Fibroblast of gingiva (primary cell): ENCODE measurements at regions not wholly inside any gene's neighbourhood (a gene's known extent, or its start where the extent isn't known, plus 50 kb on each side); places are given as distances from the start of the nearest gene placed in this dataset.
"Not testable (repeated sequence)": the region's sequence is repeated elsewhere in the genome, so short reads cannot be mapped to it uniquely, and the experiment has no call there.

ENCODE experiments used
- DNase-seq: peaks from one replicate; pipeline ENCODE4 v3.0.0-alpha.2; 2011; ENCODE audit warnings: low read depth

- DNase-seq: no peak
Measured at GRCh38 chr3:104935613-104936012, 431.1 kb upstream of the ALCAM start.

GRCh38 chr3:104939196-104939595 is 427.5 kb upstream of the ALCAM start:
- DNase-seq: no peak

DNA sequence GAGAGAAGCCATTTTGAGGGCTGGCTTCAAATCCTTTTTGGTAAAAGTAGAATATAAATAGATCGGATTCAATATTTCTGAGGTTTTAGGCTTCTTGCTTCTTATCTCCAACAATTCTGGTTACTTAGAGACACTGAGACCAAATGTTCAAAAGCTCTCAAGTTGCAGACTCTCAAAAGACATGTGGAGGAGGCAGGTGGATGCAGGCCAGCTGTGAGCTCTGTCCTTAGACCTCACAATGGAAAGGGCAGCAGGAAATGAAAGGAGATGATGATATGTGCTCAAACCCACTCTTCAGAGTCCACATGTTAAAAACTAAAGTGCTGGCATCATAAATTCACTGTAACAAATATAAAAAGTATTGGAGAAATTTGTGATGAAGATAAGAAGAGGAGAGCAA is 424.9 kb upstream of the ALCAM start:
- DNase-seq: no peak

- no peak for DNase-seq
Measured at GRCh38 chr3:104943974-104944373, 422.7 kb upstream of the ALCAM start.

DNA sequence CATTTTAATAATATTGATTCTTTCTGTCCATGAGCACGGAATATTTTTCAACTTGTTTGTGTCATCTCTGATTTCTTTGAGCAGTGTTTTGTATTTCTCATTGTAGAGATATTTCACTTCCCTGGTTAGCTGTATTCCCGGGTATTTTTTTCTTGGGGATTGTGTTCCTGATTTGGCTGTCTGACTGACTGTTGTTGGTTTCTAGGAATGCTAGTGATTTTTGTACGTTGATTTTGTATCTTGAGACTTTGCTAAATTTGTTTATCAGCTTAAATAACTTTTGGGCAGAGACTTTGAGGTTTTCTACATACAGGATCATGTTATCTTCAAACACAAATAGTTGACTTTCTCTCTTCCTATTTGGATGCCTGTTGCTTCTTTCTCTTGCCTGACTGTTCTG is 418.8 kb upstream of the ALCAM start:
- DNase-seq: peak; percentile 79

- DNase-seq: not testable (repeated sequence)
Measured at GRCh38 chr3:104949810-104950209, 416.9 kb upstream of the ALCAM start.

GRCh38 chr3:104951426-104951825 is 415.3 kb upstream of the ALCAM start:
- DNase-seq: peak; percentile 82

- DNase-seq: peak; percentile 95
Measured at GRCh38 chr3:104952146-104952972, 414.4 kb upstream of the ALCAM start.

DNA sequence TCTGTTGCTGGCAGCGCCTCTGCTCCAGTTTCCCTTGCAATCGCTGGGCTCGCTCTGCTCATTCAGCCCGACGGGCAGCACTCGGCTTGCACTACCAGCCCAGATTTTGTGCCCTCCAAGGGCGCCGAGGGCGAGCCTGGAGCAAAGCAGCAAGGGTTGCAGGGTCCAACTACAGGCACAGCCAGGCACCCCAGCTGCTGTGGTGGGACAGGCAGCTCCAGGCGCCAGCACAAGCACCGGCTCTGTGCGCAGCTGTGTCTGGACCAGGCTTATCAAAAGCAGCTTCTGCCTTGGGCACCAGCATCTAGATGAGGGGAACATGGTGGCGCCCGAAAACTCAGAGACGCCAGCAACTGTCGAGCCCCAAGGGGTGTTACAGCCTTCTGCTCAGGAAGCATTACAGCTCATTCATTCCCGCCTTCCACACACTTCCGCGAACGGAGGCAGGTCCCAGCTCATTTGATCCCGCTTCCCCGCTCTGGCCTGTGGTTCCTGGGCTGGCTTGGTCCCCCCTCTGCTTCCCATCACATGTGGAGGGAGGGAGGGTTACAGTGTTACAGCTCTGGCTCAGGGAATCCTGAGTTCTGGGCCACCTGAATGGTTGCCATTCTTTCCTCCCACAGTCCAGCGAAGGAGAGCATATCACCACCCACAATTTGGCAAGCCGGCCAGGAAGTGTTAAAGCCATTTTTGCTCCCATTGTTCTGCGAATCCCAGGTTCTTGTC is 409.9 kb upstream of the ALCAM start:
- no peak for DNase-seq

DNA sequence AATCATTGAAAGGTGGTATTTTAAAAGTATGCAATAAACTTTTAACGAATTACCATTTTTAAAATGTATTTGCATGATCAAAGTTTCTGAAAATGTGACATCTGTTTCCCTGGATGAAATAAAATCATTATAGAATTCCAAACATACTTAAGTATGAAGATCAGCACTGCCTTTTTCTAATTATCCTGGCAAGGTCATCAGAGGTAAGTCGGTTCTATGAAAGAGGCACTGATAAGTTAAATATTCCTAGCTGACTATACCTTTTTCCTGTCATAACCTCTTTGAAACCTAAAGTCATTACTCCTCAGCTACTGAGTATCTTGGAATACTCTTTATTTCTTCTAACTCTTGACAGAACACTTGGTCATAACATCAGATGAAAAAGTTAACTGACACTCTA is 406.1 kb upstream of the ALCAM start:
- no peak for DNase-seq

DNA sequence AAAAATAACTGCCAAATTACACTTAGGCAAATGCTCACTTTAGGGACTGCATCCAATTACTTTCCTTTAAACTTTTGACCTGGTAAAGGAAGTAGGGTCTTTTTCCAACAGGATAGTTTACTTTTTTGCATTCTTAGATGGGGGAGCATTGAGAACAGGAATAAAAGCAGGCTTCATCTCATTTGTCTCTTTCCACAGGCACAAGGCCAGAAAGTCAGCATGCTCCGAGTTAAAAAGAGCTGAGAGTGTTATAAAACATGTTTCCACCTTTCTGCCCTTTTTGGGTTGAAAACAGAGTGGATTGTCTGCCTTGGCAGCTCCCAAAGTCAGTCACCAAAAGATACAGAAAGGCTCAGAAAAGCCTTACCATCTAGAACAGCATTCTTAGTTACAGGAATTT is 404.9 kb upstream of the ALCAM start:
- no peak for DNase-seq

- no peak for DNase-seq
Measured at GRCh38 chr3:104974316-104974715, 392.4 kb upstream of the ALCAM start.

GRCh38 chr3:104977719-104978118 is 389.0 kb upstream of the ALCAM start:
- DNase-seq: no peak

DNA sequence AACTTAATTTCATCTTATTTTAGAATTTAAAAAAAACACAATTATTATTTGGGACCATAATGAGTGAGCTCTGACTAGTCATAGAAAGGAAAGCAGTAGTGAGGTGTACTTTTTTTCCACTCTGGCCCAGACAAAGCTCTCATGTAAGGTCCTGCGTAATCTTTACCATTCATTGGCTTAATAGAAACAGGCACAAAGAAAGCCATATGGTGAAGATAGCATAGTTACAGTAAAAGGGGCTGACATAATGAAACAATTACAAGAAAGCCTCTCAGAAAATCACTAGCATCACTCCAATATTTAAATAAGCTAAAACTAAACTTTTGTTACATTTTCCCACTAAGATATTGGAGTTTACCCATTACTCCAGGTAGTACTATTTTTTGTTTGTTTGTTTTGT is 384.6 kb upstream of the ALCAM start:
- DNase-seq: no peak

DNA sequence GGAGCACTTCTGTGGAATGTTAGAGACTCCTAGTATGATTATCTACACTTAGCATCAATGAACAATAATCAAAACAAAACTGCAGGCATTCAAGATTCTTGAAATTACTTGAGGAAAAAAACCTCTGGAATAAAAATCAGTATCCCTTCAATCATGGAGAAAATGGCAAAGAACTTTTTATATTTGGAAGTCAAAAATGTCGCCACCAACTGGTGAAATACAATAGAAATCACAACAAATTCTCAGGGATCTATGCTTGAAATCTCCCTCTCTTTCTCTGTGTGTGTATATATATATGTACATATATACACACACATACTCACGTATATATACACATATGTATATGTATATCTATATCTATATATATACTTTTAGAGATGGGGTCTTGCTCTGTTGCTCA is 378.9 kb upstream of the ALCAM start:
- no peak for DNase-seq

GRCh38 chr3:104988496-104988895 is 378.2 kb upstream of the ALCAM start:
- no peak for DNase-seq

- DNase-seq: no peak
Measured at GRCh38 chr3:104989878-104990277, 376.8 kb upstream of the ALCAM start.

DNA sequence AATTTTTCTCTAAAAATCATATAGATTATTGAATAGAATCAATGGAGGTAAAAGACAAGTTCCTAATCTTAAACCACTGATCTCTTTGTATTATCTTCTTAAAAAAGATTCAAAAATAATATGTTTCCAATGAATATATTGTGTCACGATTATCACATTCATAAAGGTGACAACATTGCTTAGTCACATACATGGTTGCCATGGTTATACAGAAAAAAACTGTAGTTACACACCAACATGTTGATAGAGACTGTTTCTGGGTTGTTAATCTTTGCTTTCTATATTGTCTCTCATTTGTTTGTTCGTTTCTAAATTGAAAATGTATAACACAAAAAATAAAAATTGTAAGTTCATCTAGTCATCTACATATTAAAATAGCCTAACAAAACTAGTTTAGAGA is 376.0 kb upstream of the ALCAM start:
- DNase-seq: no peak

DNA sequence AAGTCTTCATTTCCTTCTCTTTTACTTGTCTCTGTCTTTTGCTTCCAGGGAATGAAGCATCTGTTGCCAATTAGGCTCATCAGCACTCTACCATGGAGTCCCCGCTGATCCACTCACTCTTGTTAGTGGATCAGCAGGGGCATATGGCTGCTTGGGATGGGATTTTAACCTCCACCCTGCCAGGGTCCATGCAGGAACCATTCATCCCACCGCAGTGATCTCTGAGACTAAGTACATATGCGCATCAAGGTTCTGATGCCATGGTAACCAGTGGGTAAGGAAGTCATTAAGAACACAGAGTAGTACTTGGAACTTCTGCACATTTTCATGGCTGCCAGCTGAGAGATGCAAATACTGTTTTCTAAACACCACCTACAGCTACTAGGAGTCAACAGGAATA is 374.0 kb upstream of the ALCAM start:
- DNase-seq: no peak

GRCh38 chr3:105006164-105006563 is 360.5 kb upstream of the ALCAM start:
- no peak for DNase-seq

- no peak for DNase-seq
Measured at GRCh38 chr3:105013657-105014056, 353.1 kb upstream of the ALCAM start.

GRCh38 chr3:105014631-105015030 is 352.1 kb upstream of the ALCAM start:
- peak; percentile 75 for DNase-seq

DNA sequence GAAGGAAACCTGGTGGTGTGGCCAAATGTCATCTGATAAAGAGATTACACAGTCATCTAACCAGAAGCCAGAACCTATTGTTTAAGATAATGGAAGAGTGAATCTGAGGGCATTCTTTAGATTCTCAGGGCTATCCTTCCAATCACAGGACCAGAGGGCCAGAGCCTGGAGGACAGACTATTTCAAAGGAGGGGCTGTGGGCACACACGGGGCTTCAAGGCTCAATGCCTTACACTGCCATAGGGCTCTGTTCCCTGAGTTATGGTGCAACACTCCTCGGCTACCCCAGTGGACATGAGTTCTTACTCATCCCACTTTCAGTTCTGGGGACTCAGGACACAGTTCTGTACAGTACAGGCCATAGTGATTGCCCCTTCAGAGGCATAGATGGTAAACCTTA is 343.9 kb upstream of the ALCAM start:
- no peak for DNase-seq

DNA sequence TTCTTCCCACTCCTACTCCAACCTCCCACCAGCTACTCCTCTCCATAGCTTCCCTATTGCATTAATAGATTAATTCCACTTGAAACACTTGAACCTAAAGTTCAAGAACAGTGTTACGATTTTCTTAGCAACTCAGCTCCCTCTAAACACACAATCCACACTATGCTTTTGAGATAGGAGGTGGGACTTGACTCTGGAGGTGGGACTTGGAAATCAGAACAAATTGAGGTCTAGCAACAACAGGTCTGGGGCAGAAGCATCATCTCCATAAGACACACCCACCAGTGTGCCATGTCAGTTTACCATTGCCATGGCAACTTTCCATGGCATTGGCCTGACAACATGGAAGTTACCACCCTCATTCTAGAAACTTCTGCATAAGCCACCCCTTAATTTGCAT is 336.5 kb upstream of the ALCAM start:
- DNase-seq: no peak
